Fibroblast of skin of right biceps (primary cell): ENCODE measurements at regions not wholly inside any gene's neighbourhood (a gene's known extent, or its start where the extent isn't known, plus 50 kb on each side); places are given as distances from the start of the nearest gene placed in this dataset.

ENCODE experiments used
- DNase-seq: peaks from one replicate; pipeline ENCODE4 v3.0.0-alpha.2; 2013

DNA sequence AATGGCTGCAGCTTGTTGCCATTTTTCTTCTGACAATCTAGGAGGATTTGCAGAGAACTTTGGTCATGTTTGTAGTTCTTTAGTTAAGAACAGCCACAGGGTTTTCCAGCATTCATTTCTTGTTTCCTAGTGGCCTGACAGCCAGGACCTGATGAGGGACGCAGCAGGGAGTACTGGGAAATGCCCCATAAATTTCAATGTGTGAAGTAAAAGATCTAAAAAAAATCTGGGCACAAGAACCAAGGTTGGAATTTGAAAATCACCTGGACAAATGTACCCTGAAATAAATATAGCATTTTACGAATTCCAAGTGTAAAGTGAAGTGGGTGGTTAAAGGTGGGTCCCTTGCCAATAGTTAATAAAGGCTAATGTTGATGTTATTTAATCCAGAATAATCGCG lies 195.0 kb downstream of the ZIC1 start:
- DNase-seq, result no peak

DNA sequence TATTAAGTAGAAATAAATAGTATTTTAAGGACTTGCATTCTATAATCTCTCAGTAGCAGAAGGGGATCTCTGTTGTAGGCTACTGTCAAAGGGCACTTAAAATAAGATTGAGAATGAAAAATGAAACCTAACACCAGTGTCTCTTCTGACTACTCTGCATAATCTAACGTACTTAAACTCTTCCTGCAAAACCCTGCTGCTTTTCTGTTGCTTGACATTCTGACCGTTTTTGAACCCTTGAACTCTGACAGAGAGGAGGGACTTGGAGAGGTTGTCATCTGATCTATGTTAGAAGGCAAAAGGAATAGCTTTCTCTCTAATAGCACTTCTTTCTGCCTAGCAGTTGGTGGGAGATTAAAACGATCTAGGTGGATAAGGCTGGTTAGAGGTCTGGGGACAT lies 204.6 kb downstream of the ZIC1 start:
- DNase-seq, result no peak

DNA sequence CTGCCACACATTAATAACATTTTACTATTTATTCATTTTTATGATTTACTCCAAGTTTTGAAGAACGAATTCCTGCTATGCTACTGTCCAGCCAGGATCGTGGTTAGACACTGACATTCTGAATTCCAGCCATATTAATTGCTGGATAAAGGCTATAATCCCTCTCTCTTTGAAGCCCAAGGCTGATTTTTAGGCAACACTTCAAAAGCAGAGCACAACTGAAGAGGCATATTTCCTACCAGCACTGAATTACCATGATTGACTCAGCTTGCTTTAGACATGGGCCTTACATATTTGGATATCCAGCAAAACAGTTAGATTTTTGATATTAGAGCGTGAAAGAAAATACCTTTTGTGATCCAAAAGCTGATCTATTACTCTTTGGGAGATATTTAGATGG lies 205.0 kb downstream of the ZIC1 start:
- DNase-seq, result peak; percentile 5

DNA sequence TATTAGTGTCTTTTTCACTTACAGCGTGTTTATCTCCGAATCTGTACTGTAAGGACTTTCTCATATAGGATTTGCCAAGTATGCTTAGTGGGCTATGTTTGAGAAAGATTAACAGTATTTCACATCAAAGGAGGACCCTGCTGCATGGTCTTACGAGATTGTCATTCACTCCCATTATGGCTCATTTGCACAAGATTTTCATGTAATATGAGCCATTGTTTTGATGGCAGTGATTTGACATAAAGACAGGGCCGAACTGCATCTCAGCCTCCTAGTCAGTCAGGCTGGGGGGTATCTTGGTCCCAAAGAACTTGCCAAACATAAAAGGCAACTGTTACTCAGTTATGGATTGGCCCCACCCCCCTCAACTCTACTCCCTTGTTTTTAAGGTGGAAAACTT lies 205.9 kb downstream of the ZIC1 start:
- no peak for DNase-seq

DNA sequence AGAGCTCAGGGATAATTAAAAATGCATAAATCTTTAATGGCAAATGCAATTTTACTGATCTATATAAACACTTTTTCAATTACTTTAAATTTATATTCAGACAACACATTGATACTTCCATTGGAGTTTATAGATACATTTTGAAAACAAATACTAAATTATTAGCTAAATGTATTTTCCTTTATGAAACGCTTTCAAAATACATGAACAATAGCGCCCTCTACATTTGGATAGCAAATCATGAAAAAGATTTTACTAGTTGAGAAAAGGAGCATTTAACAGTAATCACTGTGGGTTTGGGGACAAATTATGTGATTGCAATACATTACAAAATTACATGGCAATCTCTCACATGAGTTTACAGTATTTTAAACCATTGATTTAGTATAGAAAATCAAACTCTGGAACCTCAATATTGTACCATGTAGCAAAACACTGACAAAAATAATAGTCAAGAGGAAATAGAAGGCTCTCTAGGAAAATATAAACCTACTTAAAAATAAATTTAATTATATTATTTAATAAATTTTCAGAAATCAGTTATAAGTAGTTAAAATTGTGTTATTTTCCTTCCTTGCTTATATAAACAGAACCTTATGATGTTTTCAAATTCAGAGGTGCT lies 207.9 kb downstream of the ZIC1 start:
- peak; percentile 20 for DNase-seq

DNA sequence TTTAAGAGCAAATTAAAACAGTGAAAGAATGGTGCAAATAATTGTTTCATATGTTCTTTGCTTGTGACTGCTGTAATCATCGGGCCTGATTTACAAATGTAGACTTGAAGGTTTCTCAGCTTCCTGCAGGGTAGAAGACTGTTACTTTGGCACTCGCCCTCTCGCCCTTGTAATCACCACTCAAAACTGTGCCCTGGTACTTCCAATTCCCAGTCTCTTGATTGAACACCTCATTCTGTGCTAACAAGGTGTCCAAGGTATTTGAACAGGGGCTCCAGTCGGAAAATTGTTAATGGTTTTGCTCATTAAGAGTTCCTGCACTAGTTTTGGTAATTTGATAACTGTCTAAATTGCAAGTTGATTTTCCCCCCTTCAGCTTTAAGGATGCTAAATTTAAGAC lies 209.5 kb downstream of the ZIC1 start:
- DNase-seq, result no peak

DNA sequence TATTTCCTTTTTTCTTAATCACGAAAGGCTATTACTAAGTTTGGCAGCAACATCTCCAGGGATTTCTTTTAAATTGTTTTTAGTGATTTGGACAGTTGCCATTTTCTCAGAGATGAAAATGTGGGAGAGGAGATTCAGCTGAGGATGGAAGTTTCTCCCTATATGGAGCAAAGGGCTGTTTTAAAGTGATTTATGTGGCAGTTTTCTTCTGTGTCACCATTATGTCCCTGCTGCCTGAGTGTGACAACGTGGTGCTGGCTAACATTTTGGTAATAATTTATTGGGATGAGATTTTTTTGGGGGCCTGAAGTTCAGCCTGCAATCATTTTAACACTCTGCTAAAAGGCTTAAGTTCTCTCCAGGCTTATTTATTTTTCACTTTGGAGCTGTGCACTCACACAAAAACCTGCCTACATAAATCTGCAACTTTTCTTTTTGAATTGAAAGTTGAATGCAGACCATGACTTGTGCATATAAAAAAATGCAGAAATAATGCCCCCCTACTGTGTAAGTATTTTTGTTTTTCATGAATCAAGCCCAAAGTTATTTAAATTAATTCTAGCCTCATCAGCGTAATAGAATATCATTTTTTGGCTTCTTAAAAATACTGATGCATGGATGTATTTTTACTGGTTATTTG lies 210.9 kb downstream of the ZIC1 start:
- DNase-seq, result peak; percentile 45

DNA sequence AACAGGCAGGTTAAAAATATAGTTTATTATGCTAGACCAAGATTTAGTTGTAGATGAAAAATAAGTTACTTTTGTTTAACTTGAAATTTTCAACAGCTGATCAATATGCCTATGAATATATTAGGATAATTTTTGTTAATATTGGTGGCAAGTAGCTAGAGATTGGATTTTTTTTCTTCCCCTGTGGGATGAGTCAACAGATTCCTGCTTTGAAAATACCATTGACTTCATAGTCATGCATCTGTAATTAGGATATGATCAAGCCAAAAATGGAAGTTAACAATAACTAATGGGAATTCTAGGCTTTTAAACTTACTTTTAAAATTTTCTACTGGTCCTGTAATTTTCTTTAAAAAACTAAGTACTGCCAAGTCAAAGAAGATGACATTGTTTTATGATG lies 211.7 kb downstream of the ZIC1 start:
- DNase-seq, result peak; percentile 66

DNA sequence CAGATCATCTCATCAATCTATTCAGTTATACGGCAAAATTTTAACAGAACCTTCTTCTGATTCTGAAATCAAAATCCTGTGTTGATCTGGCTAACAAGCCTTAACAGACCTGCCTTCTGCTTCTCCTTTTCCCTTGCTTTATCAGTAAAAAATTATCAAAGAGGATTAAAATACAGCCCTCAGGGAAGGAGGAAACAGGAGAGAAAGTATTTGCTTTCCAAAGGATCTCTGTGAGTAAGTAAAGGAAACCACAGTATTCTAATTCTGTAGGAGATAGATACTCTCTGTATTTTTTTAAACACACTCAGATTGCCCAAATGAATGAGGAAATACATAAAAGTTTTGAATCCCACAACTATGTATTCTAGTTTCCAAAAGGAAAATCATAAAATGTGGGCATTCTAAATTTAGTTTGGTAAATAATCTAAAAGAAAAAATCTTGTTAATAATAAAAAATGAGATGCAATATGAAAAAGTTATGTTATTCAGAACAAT lies 221.8 kb downstream of the ZIC1 start:
- peak; percentile 10 for DNase-seq

DNA sequence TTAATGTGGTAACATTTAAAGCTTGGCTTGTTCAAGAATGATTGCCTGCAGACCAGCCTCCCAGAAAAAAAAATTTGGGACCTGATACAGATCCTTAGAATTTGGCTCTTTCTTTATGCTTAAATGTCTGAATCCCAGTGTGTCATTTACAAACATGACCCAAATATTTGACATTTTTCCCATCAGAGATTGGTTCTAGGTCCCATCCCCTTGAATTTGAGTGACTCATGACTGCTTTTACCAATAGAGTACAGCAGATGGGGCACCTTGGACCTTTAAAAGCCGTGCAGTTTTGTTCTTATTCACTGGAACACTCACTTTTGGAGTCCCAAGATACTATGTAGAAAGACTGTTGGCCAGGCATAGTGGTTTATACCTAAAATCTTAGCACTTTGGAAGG lies 231.6 kb downstream of the ZIC1 start:
- DNase-seq, result peak; percentile 30

DNA sequence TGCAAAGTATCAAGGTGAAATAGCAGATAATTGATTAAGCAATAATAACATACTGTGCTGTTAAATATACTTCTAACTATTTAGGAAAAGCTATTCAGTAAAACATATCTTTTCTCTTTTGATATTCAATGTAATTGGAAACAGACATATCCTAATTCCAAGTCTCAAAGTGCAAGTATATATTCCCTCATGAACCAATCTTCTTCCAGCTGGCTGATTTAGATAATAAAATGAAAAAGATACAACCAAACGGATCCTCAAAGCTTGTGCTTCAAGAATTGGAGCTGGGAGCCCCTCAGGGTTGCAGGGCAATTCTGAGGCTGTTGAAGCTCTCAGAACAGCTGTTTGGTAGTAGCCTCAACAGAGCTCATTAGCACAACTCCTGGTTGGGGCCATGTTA lies 236.6 kb downstream of the ZIC1 start:
- no peak for DNase-seq

DNA sequence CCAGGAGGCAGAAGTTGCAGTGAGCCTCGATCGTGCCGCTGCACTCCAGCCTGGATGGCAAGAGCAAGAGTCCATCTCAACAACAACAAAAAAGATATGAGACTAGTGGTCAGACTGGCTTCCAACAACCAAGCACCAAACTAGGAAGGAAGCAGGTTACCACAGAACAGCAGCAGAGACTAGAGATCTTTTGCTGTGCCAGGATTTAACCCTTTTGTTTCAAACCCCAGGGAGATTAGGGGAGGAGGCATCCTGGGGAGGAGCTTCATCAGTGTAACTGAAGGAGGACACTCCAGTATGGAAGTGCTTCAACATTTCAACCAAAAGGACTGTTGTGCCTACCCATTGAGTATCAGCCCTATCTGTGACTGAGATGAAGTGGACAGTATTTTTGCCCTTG lies 240.3 kb downstream of the ZIC1 start:
- DNase-seq, result no peak

DNA sequence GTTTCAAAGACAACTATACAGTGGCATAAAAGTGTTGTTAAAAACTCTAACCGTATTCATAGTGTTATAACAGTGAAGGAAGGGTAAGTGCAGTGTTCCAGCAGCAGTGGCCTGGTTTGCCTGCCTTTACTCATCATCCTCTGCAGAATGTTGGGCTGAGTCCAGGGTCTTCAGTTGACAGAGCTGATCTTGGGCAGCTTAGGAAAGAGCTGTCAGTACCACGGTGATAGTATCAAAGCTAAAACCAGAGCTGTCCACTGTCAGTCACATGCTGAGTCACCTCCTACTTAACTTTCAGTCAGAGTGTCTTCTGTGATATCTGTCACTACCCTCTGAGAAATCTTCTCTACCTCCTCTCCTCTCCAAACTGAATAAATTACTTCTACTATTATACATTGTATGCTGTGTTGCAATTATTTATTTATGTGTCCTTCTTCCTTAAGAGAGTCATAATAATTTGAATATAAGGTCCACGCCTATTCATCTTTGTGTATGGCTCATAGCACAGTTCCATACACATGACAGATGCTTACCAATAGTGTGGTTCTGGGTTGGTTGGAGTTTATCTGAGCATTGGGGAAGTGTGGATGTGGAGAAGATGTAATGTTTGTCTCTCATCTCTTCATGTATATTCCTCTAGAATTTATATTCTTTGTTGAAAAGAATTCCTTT lies 242.1 kb downstream of the ZIC1 start:
- peak; percentile 72 for DNase-seq

DNA sequence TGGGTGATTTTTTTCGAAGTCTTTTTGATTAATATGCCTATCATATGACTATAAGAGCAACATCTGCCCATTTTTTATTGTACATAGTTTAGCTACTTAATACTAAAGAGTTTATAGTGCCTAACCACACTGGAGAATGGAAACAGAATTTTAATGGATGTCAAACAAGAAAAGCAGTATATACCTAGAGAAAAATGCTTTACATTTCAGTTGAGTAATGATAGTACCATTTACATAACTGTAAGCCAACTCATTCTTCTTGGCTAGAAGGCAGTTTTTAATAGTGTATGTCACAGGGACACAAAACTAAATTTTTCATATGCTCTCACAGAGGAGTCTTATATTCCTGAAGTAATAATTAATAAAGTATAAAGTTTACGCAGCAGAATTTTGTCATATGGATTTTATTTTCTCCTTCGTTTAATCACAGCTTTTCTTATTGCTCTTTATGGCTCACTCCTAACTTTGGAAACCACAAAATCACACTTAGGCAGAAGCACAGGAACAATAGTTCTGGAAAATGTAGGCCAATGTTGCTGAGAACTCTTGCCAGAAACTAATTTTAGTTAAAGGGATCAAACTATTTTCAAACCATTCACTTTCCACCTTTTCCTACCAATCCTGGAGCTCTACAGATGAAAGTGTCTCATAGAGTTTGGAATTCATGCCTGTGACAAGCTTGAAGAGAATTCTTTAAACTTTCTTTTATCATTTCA lies 243.6 kb downstream of the ZIC1 start:
- DNase-seq, result peak; percentile 78

DNA sequence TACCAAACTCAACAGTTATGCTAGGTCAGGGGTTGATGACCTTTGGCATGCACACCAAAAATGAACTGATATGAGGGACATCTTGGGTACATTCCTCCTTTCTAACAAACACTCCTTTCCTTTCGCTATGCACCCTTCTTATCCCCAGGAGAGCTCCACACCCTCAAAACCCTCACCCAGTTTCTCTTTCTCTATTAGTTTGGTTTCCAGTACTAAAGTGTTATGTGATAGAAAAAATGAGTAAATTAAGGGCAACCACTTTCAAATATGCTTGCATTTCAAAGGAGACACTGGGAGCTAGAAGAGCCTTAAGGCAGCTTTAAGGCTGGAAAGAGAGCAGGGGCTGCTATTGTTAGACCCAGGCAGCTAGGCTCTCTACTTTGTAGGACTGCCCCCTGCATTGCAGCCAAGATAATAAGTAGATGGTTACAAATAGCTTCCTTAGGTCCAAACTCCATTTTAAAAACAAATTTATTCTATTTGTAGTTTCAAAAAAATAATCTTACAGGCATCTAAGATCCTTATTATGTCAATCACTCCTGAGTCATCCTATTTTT lies 244.3 kb downstream of the ZIC1 start:
- DNase-seq, result no peak

DNA sequence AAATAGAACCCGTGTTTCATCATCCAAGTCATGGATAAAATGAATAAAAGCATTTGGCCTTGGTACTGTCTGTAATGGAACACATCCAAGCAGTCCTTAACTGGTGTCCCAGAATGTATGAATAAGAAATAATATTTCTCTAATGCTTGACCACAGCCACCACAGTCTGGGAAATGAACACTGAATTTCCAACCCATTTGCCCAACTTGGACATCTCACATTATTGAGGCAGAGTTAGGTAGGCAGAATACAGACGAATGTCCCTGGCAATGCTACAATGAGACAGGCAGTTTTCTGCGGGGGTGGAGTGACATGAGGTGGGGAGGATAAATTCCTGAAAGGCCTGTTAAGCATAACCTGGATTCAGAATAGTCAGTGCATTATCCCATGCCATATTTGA lies 245.7 kb downstream of the ZIC1 start:
- DNase-seq, result peak; percentile 72

DNA sequence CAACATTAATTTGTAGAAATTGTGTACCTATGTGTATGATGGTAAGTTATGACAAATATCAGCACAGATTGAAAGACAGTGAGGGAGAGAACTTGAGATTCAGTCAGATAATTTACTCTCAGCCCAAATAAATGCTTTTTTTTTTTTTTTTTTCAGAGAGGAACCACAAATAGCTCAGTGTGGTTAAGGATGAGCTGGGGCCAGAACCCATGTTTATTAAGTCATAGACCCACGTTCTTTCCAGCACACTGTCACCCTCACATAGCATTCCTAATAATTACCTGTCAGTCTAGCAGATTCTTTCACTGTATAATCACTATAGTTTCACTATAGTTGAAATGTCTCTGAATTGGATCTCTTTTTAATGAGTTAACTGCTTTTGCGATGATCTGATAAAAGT lies 246.1 kb downstream of the ZIC1 start:
- DNase-seq, result peak; percentile 89

DNA sequence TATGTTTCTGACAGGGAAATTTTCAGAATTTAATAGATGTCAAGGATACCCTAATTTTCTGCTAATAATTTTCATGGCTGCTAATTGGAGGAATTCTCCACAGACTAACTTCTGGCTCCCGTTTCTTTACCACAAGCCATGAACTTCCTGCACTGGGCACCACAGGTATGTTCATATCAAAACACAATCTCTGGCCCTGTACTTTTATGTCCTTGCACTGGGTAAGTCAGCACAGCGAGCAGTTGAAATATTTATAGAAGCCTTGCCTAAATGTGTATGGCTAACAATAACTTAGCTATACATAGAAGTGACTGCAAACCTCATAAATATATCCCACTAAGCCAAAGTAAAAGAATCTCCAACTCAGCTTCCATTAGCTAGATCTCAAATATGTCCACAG lies 246.9 kb downstream of the ZIC1 start:
- DNase-seq, result peak; percentile 60

DNA sequence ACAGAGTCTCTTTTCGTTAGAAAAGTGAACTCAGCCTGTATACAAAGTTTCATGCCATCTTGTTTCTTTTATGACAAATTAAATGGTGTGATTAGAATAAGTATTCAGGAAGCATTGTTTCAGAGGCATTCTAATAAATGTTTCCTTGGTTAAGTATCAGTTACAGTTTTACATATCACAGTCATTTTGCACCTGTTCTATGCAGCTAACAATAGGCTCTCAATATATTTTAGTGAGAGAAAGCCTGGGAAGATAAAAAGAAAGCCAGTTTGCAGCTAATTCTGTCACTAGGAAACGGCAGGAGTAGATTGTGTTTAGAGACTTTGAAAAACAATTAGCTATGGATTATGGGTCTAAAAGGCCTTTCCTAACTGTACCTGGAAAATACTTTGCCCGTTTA lies 252.8 kb downstream of the ZIC1 start:
- DNase-seq, result no peak

DNA sequence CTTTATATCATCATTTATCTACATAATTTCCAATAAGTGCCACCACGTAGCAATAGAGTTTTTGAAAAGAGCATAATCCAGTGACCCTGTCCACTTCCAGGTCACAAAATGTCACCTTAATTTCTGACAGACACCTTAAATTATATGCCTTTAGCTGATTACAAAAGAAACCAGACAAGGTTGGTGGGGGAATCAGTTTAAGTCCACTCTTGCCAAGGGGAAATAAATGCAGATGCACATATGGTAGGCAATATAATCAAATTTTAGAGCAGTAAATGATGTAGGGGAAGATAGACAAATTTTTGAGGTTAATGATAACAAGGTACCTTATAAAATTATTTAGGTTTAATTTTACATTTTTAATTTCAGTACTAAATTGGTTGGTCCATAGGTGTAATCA lies 253.5 kb downstream of the ZIC1 start:
- DNase-seq, result no peak

DNA sequence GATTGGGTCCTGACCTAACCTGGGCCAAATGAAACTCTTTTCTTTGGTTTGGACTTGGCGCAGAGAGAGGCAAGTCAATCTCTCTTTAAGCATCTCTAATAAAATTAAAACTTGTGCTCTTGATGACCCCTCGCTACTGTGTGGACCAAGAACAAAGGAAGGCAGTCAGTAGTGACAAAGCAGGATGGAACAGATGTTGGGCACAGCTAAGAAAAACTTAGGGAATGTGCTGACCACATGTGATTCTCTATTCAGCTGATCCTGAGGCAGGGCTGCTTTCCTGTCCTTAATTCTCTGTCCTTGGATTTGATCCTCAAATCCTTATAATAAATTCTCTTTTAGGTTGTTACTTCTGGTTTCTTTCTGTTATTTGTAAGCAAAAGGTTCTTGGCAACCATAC lies 259.9 kb downstream of the ZIC1 start:
- no peak for DNase-seq

DNA sequence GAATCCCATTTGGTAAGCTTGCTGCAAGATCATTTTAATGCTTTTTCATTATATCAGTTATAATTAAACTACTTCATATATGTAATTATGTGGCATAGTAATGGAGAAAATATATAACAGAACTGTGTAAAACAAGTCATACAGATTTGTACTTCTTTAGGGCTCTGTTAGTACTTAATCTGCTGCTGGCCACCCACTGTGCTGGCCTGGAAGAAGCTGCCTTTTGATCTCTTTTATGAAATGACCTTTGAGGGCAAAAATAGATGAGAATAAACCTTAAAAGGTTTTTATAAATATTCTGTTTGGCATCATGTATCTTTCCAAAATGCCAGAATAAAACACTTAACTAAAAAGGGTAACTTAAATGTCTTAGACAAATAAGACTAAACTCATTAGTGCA lies 262.9 kb downstream of the ZIC1 start:
- DNase-seq, result no peak

DNA sequence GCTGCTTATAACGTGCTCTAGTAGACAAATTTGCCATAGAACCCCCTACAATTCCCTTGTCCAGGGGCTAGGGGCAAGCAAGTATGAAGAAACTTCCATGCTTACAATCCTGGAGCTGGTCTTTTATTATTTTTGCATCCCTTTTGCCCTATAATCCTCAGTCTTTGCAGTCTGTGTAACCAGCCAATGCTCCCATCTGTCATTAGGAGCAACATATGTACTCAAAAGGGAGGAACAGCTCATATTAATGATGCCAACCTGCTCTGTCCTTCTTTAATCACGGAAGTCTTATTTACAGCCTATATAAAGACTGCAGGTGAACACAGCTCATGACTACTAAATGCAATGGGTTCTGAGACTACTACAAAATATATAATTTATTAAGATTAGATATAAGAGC lies 263.3 kb downstream of the ZIC1 start:
- no peak for DNase-seq

DNA sequence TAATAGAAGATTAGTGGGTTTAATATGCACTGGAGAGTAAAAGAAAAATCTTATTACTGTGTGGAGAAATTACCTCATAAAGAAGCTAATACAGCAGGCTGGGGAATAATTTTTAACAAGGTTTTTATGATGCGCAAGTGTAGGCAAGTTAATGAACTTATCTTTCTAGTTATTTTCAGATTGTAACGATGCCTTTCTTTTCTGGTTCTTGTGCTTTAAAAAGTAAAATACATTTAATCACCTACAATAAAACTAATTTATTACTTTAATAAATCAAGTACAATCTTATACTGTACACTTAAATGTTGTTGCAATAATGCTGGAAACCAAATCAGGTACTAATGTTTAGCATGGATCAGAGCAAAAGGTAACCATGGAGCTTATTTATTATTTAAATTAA lies 266.6 kb downstream of the ZIC1 start:
- DNase-seq, result no peak
